ENCODE measurements at regions not wholly inside any gene's neighbourhood (a gene's known extent, or its start where the extent isn't known, plus 50 kb on each side); places are given as distances from the start of the nearest gene placed in this dataset.

DNA sequence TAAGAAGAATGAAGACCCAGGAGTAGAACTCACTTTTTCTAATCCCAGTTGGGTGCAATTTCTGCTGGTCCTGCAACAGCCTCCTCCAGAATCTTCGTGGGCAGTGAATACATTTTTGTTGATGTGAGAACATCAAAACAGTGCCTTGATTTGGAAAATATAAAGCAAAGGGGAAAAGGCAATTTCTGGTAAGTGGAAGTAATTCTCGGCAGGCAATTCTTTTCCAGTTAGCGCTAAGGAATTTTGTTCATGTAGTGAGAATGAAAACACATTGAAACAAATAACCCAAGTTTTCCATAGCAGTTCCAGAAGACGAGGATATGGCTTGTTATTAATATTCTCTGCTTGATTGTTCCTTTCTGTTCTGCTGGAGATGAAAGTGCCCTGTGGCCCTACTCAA lies 178.7 kb downstream of the SPATA31D1 start:
- no peak overlapping the region for H3K4me3 ChIP-seq (ENCODE audit: low read depth in 1 of 2, low read length in 2 of 2)
- no peaks in the 10 kb centered on the region for H3K27me3 ChIP-seq (ENCODE audit: control insufficient read depth in 1 of 2, insufficient read depth in 2 of 2, low read length in 2 of 2)
- 69 to 71% methylated on average over 4 of the region's 4 CpGs for WGBS, 2 donors
- no peaks in the 10 kb centered on the region for H3K9me3 ChIP-seq (ENCODE audit: control insufficient read depth in 2 of 2, insufficient read depth in 1 of 2, low read depth in 1 of 2, low read length in 1 of 2)
- H3K36me3 ChIP-seq (ENCODE audit: control insufficient read depth in 2 of 2, insufficient read depth in 2 of 2, low read length in 1 of 2) = no peaks in the 10 kb centered on the region
- no peaks in the 10 kb centered on the region for H3K4me1 ChIP-seq (ENCODE audit: control insufficient read depth in 2 of 2, insufficient read depth in 2 of 2, low read length in 1 of 2)
- no peak overlapping the region for H3K27ac ChIP-seq (ENCODE audit: low read depth in 2 of 2, low read length in 1 of 2)

DNA sequence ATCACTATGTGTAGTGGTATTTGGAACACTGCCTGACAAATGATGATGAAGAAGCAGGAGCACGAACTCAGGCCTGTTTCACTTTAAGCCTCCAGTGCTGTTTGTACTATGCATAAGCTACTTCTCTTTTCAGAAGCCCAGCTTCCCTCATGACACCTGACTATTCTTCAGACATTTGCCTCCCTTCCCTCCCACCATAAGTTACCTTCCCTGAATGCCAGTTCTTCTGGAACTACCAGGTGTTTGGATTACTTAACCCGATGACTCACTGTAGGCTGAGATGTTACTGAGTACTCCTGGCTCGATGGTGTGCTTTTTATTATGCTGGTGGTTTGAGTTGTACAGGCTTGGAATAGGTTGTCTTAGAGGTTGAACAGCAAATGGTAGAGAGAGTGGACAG lies 180.0 kb downstream of the SPATA31D1 start:
- 43 to 57% methylated on average over 3 of the region's 3 CpGs for WGBS, 2 donors
- no peak overlapping the region for H3K4me3 ChIP-seq (ENCODE audit: low read depth in 1 of 2, low read length in 2 of 2)
- H3K36me3 ChIP-seq (ENCODE audit: control insufficient read depth in 2 of 2, insufficient read depth in 2 of 2, low read length in 1 of 2) = no peaks in the 10 kb centered on the region
- H3K4me1 ChIP-seq (ENCODE audit: control insufficient read depth in 2 of 2, insufficient read depth in 2 of 2, low read length in 1 of 2) = no peaks in the 10 kb centered on the region
- peak overlapping the region in 1 of 2 donors; percentile 33 for H3K27ac ChIP-seq (ENCODE audit: low read depth in 2 of 2, low read length in 1 of 2)
- H3K9me3 ChIP-seq (ENCODE audit: control insufficient read depth in 2 of 2, insufficient read depth in 1 of 2, low read depth in 1 of 2, low read length in 1 of 2) = no peaks in the 10 kb centered on the region
- no peaks in the 10 kb centered on the region for H3K27me3 ChIP-seq (ENCODE audit: control insufficient read depth in 1 of 2, insufficient read depth in 2 of 2, low read length in 2 of 2)

DNA sequence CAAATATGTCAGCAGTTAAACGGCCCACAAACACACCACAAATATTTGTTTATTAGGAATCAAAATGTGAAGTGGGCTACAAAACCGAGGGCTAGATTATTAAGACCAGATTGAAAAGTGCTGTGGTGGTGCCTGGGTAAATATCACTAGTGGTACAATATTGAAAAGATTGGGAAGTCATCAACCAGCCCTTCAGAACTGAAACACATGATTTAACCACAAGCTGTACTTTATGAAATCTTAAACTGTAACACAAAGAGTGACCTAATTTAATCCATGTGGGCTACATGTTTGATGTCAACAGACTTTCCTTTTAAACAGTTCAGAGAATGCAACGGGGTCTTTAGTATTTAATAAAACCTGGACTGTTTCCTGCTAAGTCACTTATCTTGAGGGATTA lies 182.3 kb downstream of the SPATA31D1 start:
- Histone ChIP-seq H3K4me1 (ENCODE audit: control insufficient read depth in 2 of 2, insufficient read depth in 2 of 2, low read length in 1 of 2) (no peaks in the 10 kb centered on the region), H3K4me3 (ENCODE audit: low read depth in 1 of 2, low read length in 2 of 2) (no peak overlapping the region), H3K27ac (ENCODE audit: low read depth in 2 of 2, low read length in 1 of 2) (no peak overlapping the region), H3K27me3 (ENCODE audit: control insufficient read depth in 1 of 2, insufficient read depth in 2 of 2, low read length in 2 of 2) (no peaks in the 10 kb centered on the region), H3K9me3 (ENCODE audit: control insufficient read depth in 2 of 2, insufficient read depth in 1 of 2, low read depth in 1 of 2, low read length in 1 of 2) (no peaks in the 10 kb centered on the region), H3K36me3 (ENCODE audit: control insufficient read depth in 2 of 2, insufficient read depth in 2 of 2, low read length in 1 of 2) (no peaks in the 10 kb centered on the region)
- WGBS, 2 donors = 56 to 61% methylated on average over 3 of the region's 3 CpGs

DNA sequence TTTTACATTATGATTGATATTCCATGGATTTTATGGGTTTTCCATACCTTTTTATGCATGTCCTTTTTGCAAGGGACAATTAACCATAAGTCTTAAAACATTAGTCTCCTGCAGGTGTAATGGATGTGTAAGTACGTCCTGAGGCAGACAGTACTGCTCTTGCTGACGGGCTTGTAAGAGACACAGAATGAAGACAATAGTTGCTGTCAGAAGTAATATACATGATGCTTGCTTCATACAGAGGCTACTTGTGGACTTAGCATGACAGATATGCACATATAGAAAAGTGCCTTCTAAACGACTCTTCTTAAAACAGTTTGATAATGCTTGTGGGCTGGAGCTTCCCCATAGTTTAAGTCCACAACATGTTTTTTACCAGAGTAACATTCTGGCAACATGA lies 182.7 kb downstream of the SPATA31D1 start:
- 77 to 88% methylated on average over 3 of the region's 3 CpGs for WGBS, 2 donors
- Histone ChIP-seq H3K36me3 (ENCODE audit: control insufficient read depth in 2 of 2, insufficient read depth in 2 of 2, low read length in 1 of 2) (no peaks in the 10 kb centered on the region), H3K4me3 (ENCODE audit: low read depth in 1 of 2, low read length in 2 of 2) (no peak overlapping the region), H3K9me3 (ENCODE audit: control insufficient read depth in 2 of 2, insufficient read depth in 1 of 2, low read depth in 1 of 2, low read length in 1 of 2) (no peaks in the 10 kb centered on the region), H3K4me1 (ENCODE audit: control insufficient read depth in 2 of 2, insufficient read depth in 2 of 2, low read length in 1 of 2) (no peaks in the 10 kb centered on the region), H3K27me3 (ENCODE audit: control insufficient read depth in 1 of 2, insufficient read depth in 2 of 2, low read length in 2 of 2) (no peaks in the 10 kb centered on the region), H3K27ac (ENCODE audit: low read depth in 2 of 2, low read length in 1 of 2) (no peak overlapping the region)

DNA sequence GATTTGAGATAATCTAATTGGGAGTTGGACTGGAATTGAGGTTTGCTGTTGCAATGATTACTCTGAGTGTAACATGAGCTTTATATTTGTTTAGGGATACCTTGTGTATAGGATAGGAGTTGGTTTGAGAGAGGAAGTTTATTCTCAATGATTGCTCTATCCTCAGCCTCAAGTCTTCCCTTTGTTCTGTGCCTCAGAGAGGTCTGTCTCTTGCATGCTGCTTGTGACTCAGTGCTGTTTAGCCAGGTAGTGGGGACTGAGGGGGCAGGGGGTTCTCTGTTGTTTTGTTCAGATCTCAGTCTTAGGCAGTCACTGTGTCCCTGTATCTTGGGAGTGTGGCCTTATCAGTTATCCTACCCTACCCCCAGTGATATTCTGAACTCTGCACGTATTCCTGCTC lies 192.1 kb downstream of the SPATA31D1 start:
- 74 to 91% methylated on average over 1 of the region's 1 CpG for WGBS, 2 donors

DNA sequence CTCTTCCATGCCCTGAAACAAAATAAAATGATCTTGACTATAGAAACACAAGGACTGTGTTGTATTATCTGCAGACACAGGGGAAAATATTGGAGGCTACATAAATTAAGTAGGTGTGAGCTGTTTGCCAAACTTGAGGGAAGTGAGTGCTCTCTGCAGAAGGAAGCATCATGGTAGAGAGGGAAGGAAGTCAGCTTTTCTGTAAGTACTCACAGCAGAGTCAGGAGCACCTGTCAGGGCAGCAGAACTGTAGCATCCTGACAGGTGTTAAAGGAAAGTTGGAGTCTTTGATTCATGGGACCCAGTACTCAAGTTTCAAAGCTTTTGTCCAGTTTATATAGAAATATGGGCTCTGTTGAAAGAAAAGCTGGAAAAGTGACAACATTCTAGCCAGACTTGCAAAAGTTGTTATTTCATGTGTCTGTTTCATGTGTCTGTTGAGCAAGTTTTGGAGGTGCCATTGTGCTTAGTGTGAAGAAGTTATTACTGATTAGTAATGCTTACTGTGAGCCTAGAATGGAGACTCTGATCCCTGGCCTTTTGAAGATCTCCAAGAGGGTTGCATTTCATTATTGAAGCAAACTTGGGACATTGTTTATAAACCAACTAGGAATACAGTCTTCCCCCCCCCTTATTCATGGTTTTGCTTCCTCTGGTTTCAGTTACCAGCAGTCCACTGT lies 194.7 kb downstream of the SPATA31D1 start:
- Histone ChIP-seq H3K4me3 (ENCODE audit: low read depth in 1 of 2, low read length in 2 of 2) (no peak overlapping the region), H3K9me3 (ENCODE audit: control insufficient read depth in 2 of 2, insufficient read depth in 1 of 2, low read depth in 1 of 2, low read length in 1 of 2) (no peaks in the 10 kb centered on the region), H3K4me1 (ENCODE audit: control insufficient read depth in 2 of 2, insufficient read depth in 2 of 2, low read length in 1 of 2) (no peaks in the 10 kb centered on the region), H3K27me3 (ENCODE audit: control insufficient read depth in 1 of 2, insufficient read depth in 2 of 2, low read length in 2 of 2) (no peaks in the 10 kb centered on the region), H3K27ac (ENCODE audit: low read depth in 2 of 2, low read length in 1 of 2) (no peak overlapping the region), H3K36me3 (ENCODE audit: control insufficient read depth in 2 of 2, insufficient read depth in 2 of 2, low read length in 1 of 2) (no peaks in the 10 kb centered on the region)

More for the DNA sequence above, 192.1 kb downstream of the SPATA31D1 start:
- no peaks in the 10 kb centered on the region for H3K4me1 ChIP-seq (ENCODE audit: control insufficient read depth in 2 of 2, insufficient read depth in 2 of 2, low read length in 1 of 2)
- no peak overlapping the region for H3K4me3 ChIP-seq (ENCODE audit: low read depth in 1 of 2, low read length in 2 of 2)
- H3K9me3 ChIP-seq (ENCODE audit: control insufficient read depth in 2 of 2, insufficient read depth in 1 of 2, low read depth in 1 of 2, low read length in 1 of 2) = no peaks in the 10 kb centered on the region
- no peaks in the 10 kb centered on the region for H3K27me3 ChIP-seq (ENCODE audit: control insufficient read depth in 1 of 2, insufficient read depth in 2 of 2, low read length in 2 of 2)
- no peak overlapping the region for H3K27ac ChIP-seq (ENCODE audit: low read depth in 2 of 2, low read length in 1 of 2)
- H3K36me3 ChIP-seq (ENCODE audit: control insufficient read depth in 2 of 2, insufficient read depth in 2 of 2, low read length in 1 of 2) = no peaks in the 10 kb centered on the region

DNA sequence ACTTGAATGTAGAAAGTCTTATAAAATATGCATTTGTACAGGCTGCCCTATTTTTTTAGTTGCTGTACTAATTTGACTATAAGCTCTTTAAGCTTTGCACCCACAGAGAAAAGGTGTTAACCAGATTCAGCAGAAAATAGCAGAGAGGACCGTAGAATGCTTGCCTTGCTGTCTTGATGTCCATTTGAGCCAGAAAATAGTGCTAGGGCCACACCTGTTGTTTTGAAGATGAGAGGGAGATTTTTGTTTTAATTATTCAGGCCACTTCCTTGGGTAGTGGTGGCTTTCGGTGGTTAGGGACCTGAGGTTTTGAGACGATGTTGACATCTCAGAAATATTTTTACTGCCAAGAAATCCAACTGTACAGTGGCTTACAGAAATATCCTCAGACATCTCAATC lies 196.0 kb downstream of the SPATA31D1 start:
- no peaks in the 10 kb centered on the region for H3K9me3 ChIP-seq (ENCODE audit: control insufficient read depth in 2 of 2, insufficient read depth in 1 of 2, low read depth in 1 of 2, low read length in 1 of 2)
- no peaks in the 10 kb centered on the region for H3K4me1 ChIP-seq (ENCODE audit: control insufficient read depth in 2 of 2, insufficient read depth in 2 of 2, low read length in 1 of 2)
- H3K4me3 ChIP-seq (ENCODE audit: low read depth in 1 of 2, low read length in 2 of 2) = no peak overlapping the region
- no peaks in the 10 kb centered on the region for H3K36me3 ChIP-seq (ENCODE audit: control insufficient read depth in 2 of 2, insufficient read depth in 2 of 2, low read length in 1 of 2)
- H3K27me3 ChIP-seq (ENCODE audit: control insufficient read depth in 1 of 2, insufficient read depth in 2 of 2, low read length in 2 of 2) = no peaks in the 10 kb centered on the region
- 75 to 76% methylated on average over 3 of the region's 3 CpGs for WGBS, 2 donors
- H3K27ac ChIP-seq (ENCODE audit: low read depth in 2 of 2, low read length in 1 of 2) = no peak overlapping the region

DNA sequence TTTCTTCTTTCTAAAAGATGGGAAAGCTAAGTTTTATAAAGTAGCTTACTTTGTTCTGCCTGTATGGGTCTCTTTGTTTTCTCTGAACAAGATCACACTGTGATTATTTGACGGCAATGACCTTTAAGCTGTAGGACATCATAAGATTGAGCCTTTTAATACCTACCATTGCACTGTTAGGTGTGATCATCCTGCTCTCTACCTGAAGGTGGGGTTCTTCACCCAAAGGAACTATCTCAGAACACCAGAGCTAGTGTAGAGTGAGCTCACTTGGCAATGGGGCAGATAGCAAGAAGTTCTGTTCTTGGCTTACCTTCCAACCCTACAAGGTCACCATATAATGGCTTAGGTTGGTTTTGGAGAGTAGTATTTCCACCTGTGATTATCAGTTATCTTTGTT lies 200.2 kb downstream of the SPATA31D1 start:
- WGBS, 2 donors = 84 to 95% methylated on average over 1 of the region's 1 CpG
- Histone ChIP-seq H3K4me3 (ENCODE audit: low read depth in 1 of 2, low read length in 2 of 2) (no peak overlapping the region), H3K36me3 (ENCODE audit: control insufficient read depth in 2 of 2, insufficient read depth in 2 of 2, low read length in 1 of 2) (no peaks in the 10 kb centered on the region), H3K9me3 (ENCODE audit: control insufficient read depth in 2 of 2, insufficient read depth in 1 of 2, low read depth in 1 of 2, low read length in 1 of 2) (peaks cover 0 to under 1% of the 10 kb centered on the region in 2 donors), H3K27ac (ENCODE audit: low read depth in 2 of 2, low read length in 1 of 2) (no peak overlapping the region), H3K4me1 (ENCODE audit: control insufficient read depth in 2 of 2, insufficient read depth in 2 of 2, low read length in 1 of 2) (no peaks in the 10 kb centered on the region), H3K27me3 (ENCODE audit: control insufficient read depth in 1 of 2, insufficient read depth in 2 of 2, low read length in 2 of 2) (no peaks in the 10 kb centered on the region)

DNA sequence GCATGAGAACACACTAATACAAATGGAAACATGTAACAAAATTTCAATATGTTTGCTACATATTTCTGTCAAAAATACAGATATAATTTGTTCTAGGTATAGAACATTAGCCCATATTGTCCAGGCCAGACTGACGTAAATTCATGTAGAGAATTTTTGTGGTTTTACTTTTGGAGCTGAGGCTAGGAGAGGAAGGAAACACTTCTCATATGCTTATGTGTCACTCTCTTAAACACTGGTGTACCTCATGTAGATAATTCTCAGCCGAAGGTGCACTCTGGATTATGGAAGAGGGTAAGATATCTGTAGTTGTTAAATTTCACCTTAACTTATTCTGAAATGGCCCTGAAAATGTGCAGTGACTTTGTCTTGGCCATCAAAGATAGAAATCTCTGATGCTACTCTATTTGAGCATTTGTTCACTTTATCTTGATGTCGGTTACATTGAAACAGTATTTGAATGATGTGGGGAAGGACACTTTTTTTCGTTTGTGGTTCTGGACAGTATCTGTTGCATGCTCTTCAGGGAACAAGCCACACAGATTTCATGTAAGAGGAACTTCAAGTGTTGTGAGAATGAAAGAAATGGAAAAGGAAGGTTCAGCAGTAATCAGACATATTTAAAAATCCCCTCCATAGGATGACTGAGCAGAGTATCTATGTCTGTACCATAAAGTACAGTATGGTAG lies 202.7 kb downstream of the SPATA31D1 start:
- peaks cover 2 to 3% of the 10 kb centered on the region in 2 donors for H3K9me3 ChIP-seq (ENCODE audit: control insufficient read depth in 2 of 2, insufficient read depth in 1 of 2, low read depth in 1 of 2, low read length in 1 of 2)
- H3K27ac ChIP-seq (ENCODE audit: low read depth in 2 of 2, low read length in 1 of 2) = no peak overlapping the region
- no peaks in the 10 kb centered on the region for H3K4me1 ChIP-seq (ENCODE audit: control insufficient read depth in 2 of 2, insufficient read depth in 2 of 2, low read length in 1 of 2)
- H3K36me3 ChIP-seq (ENCODE audit: control insufficient read depth in 2 of 2, insufficient read depth in 2 of 2, low read length in 1 of 2) = no peaks in the 10 kb centered on the region
- no peaks in the 10 kb centered on the region for H3K27me3 ChIP-seq (ENCODE audit: control insufficient read depth in 1 of 2, insufficient read depth in 2 of 2, low read length in 2 of 2)
- no peak overlapping the region for H3K4me3 ChIP-seq (ENCODE audit: low read depth in 1 of 2, low read length in 2 of 2)
- WGBS, 2 donors = 67 to 84% methylated on average over 4 of the region's 4 CpGs

DNA sequence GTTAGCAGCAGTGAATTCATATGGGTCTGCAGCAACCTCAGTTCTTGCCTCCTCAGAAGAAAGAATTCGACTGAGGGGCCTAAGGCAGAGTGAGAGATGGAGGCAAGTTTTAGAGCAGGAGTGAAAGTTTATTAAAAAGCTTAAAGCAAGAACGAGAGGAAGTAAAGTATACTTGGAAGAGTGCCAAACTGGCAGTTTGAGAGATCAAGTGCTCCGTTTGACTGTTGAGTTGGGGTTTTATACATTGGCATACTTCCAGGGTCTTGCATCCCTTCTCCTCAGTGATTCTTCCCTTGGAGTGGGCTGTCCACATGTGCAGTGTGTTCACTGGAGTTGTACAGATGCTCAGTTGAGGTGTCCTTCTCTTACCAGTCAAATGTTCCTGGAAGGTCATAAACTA lies 203.6 kb downstream of the SPATA31D1 start:
- Histone ChIP-seq H3K4me1 (ENCODE audit: control insufficient read depth in 2 of 2, insufficient read depth in 2 of 2, low read length in 1 of 2) (no peaks in the 10 kb centered on the region), H3K36me3 (ENCODE audit: control insufficient read depth in 2 of 2, insufficient read depth in 2 of 2, low read length in 1 of 2) (no peaks in the 10 kb centered on the region), H3K4me3 (ENCODE audit: low read depth in 1 of 2, low read length in 2 of 2) (no peak overlapping the region), H3K27me3 (ENCODE audit: control insufficient read depth in 1 of 2, insufficient read depth in 2 of 2, low read length in 2 of 2) (no peaks in the 10 kb centered on the region), H3K27ac (ENCODE audit: low read depth in 2 of 2, low read length in 1 of 2) (no peak overlapping the region), H3K9me3 (ENCODE audit: control insufficient read depth in 2 of 2, insufficient read depth in 1 of 2, low read depth in 1 of 2, low read length in 1 of 2) (peaks cover 2 to 3% of the 10 kb centered on the region in 2 donors)
- 26 to 31% methylated on average over 3 of the region's 3 CpGs for WGBS, 2 donors
